GM21825 (cell line): ENCODE measurements at regions not wholly inside any gene's neighbourhood (a gene's known extent, or its start where the extent isn't known, plus 50 kb on each side); places are given as distances from the start of the nearest gene placed in this dataset.
A peak's percentile ranks its signal among the peaks of the same experiment; 100 is the strongest.

ENCODE experiments used
- ATAC-seq: cut with Tn5 transposase; IDR thresholded peaks from one replicate; pipeline ENCODE4 v1.9.1; 2021; ENCODE audit warnings: mild to moderate bottlenecking, moderate library complexity; ENCODE audit not compliant: unreplicated experiment

GRCh38 chrX:109926743-109927662 lies 75.9 kb upstream of the TMEM164 start:
- ATAC-seq = no peak

- no peak for ATAC-seq
Measured at GRCh38 chrX:109927663-109928273, 75.1 kb upstream of the TMEM164 start.

GRCh38 chrX:109928596-109929335 lies 74.1 kb upstream of the TMEM164 start:
- ATAC-seq = no peak

- ATAC-seq = no peak
Measured at GRCh38 chrX:109931677-109932076, 71.2 kb upstream of the TMEM164 start.

GRCh38 chrX:109934434-109934833 lies 68.5 kb upstream of the TMEM164 start:
- ATAC-seq = no peak

GRCh38 chrX:109934935-109935334 lies 68.0 kb upstream of the TMEM164 start:
- ATAC-seq = no peak

GRCh38 chrX:109936114-109936513 lies 66.8 kb upstream of the TMEM164 start:
- no peak for ATAC-seq

GRCh38 chrX:109936598-109936997 lies 66.3 kb upstream of the TMEM164 start:
- ATAC-seq = no peak

- no peak for ATAC-seq
Measured at GRCh38 chrX:109939498-109939897, 63.4 kb upstream of the TMEM164 start.

- no peak for ATAC-seq
Measured at GRCh38 chrX:109940411-109940810, 62.5 kb upstream of the TMEM164 start.

- ATAC-seq = no peak
Measured at GRCh38 chrX:109943092-109943739, 59.7 kb upstream of the TMEM164 start.

GRCh38 chrX:109943740-109944092 lies 59.2 kb upstream of the TMEM164 start:
- ATAC-seq = no peak

- ATAC-seq = no peak
Measured at GRCh38 chrX:109952050-109952449, 50.9 kb upstream of the TMEM164 start.

GRCh38 chrX:109952985-109953905 lies 49.7 kb upstream of the TMEM164 start:
- ATAC-seq = peak; percentile 70
